GM21360 (cell line): ENCODE measurements at regions not wholly inside any gene's neighbourhood (a gene's known extent, or its start where the extent isn't known, plus 50 kb on each side); places are given as distances from the start of the nearest gene placed in this dataset.
"Not testable (repeated sequence)": the region's sequence is repeated elsewhere in the genome, so short reads cannot be mapped to it uniquely, and the experiment has no call there.

Source experiments
- ATAC-seq: cut with Tn5 transposase; IDR thresholded peaks from one replicate; pipeline ENCODE4 v1.9.1; 2021; ENCODE audit warnings: mild to moderate bottlenecking, moderate library complexity; ENCODE audit not compliant: unreplicated experiment

DNA sequence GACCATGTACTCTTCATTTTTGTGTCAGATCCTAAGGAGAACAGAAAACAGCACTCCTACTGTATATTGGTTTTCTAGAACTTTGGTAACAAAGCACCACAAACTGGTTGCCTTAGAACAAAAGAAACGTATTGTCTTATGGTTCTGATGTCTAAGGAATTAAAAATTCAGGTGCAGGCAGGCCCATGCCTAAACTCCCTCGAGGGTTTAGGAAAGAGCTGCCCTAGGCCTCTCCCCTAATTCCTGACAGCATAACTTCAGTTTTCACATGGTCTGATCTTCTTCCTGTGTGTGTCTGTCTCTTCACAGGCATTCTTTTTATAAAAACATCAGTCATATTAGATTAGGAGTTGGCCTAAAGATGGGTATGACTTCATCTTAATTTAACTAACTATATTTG, 1093.6 kb downstream of the TECRL start:
- no peak for ATAC-seq

DNA sequence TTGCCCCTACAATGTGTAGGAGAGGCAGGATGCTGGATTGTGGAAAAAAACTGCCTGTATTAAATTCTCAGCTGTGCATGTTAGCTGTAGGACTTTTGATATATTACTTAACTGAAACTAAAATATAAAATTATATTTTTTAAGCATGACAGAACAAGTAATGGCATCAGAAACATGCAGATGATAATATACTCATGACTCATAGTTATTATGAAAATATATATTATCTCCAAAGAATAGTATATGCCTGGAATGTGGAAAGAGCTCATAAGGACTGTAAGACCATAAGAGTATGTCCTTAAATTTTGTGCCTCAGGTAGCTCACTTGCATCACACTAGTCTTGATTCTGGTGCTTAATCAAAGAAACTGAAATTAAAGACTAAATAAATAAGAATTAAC, 1100.6 kb downstream of the TECRL start:
- ATAC-seq, result no peak

DNA sequence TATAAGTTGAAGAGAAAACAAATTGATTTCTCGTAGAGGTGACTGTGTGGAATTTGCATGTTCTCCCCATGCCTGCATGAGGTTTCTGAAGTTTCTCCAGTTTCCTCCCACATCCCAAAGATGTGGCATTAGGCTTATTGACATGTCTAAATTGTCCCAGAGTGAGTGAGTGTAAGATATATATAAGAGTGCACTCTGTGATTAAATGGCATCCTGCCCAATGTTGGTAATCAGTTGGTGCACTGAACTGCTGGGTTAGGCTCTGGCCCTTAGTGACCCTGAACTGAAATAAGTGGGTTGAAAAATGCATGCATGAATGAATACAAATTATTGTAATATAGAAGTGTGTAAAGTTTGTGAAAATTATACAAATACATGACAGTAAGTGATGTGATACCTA, 1106.5 kb downstream of the TECRL start:
- ATAC-seq, result no peak

DNA sequence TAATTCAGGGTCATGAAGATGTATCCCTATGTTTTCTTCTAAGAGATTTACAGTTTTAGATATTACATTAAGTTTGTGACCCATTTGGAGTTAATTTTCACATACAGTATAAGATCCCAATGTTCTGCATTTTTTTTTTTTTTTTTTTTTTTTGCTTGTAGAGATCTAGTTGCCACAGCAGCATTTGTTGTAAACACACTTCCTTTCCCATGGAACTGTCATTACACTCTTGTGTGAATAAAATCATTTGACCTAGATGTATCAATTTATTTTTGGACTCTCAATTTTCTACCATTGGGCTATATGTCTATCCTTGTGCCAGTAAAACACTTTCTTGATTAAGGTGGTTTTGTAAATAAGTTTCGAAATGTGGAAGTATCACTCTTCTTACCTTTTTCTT, 1107.2 kb downstream of the TECRL start:
- ATAC-seq, result no peak

DNA sequence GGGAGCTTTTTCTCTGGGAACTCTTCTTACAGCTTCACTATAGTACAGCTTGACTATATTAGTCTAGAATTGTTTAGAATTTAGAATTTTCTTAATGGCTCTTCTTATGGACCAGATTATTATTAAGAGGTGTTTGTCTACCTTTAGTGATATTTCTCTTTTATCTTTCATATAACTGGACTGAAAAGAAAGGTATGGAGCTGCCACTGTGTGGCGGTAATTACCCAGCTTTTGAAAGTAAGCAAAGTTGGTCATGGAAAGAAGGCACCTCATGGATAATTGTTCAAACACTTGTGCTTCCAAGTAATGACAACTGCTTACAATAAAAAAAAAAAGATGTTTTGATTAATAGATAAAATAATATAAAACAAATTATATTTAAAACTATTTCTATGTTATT, 1112.5 kb downstream of the TECRL start:
- no peak for ATAC-seq

DNA sequence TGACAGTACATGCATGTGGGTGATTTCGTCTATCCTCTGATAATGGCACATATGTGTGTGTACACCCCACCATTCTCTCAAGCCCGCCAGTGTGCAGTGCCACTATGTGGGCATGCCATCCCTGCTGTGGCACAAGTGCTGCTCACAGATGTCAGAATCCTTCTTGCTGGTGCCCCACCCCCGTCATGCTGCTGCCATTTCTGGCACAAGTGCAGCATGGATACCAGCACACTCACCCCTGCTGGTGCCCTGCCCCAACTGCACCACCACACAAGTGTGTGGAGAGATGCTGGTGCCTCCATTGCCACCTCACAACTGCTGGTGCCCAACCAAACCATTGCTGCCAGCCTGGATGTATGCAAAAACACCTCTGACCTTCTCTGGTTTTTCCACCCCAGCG, 1133.8 kb downstream of the TECRL start:
- no peak for ATAC-seq

DNA sequence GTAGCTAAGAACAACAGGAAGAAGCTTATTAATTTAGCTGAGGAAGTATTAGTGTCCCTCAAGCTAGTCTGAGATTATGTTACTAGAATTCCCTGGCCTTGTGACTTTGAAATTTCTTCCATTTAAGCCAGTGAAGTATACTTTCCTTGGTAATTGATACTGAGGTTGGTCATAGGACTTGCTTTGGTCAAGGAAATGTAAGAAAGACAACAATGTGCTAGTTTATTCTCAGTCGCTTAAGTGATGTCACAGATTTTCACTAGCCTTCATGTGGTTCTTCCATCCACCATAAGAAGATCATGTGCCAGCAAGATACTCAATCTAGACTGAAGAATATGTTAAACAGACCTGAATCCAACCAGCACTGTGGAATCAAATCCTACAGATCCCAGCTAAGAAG, 1140.1 kb downstream of the TECRL start:
- ATAC-seq, result no peak

DNA sequence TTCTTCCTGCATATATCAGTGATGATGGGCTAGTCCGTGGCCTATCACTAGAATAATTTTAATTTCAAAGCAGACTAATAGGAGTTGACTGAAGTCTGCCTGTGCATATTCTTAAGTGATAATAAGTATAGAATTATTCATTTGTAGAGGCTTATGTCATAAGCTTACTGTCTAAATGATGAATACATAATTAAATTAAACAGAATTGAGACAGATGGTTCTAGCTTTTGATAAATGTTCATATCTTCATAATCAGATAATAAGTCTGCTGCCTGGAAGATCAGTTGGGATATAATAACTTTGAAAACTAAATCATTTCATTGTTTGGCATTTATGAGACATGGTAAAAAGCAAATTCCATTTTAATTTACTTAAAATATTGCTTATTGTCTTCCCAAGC, 1175.6 kb downstream of the TECRL start:
- ATAC-seq, result no peak

DNA sequence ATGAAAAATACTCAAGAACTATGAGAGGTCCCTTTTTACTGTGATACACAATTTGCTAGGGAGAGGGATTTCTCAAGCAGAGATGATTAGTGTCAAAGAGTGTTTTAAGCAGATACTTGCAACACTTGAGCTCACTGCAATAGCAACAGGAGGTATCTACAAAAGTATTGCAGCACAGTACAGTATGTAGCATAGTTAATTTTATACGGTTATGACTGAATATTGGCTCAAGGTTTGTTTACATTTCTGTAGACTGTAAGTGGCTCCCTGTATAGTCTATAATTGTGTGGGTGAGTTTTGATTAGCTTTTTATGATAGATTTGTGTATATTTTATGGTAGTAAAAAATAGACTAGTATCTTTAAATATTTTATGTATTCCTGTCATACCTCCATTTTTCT, 1177.2 kb downstream of the TECRL start:
- no peak for ATAC-seq

DNA sequence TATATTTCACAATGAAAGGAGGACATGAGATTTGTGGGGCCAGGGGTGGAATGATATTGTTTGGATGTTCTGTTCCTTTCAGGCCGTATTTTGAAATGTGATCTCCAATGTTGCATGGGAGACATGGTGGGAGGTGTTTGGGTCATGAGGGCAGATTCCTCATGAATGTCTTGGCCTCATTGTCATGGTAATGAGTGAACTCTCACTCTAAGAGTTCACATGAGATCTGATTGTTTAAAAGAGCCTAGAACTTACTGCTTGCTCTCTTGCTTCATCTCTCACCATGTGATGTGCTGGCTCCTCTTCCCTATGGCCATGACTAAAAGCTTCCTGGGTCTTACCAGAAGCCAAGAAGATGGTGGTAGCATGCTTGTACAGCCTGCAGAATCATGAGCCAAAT, 1183.0 kb downstream of the TECRL start:
- ATAC-seq, result no peak

DNA sequence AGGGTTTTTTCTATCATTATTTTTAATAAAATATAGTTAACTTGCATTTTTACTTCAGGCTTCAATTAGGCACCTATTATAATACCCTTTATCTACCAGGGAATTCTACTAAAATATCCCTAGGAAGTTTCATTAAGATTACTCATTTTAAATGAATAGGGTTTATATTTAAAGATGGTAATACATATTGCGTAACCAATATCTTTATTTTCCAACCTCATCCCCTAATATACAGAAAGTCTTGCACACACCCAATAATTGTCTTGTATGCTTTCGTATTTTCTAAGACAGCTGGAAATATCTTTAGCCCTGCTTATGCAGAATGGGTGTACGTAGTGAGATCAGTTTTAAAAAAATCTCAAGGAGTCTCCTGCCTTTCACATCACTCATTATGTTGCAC, 1186.8 kb downstream of the TECRL start:
- no peak for ATAC-seq

DNA sequence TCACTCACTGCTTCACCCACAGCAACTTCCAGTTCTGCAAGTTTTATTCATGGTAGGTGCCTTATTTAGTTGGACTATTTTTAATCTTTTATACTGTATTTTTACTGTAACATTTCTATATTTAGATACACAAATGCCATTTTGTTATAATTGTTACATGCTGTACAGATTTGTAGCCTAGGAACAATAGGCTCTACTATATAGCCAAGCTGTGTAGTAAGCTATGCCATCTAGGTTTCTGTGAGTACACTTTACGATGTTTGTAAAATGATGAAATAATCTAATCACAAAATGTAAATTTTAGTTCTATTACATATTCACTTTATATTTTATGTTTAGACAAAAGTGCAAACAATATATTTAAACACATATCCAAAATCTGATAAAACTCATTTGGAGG, 1187.8 kb downstream of the TECRL start:
- ATAC-seq, result no peak

DNA sequence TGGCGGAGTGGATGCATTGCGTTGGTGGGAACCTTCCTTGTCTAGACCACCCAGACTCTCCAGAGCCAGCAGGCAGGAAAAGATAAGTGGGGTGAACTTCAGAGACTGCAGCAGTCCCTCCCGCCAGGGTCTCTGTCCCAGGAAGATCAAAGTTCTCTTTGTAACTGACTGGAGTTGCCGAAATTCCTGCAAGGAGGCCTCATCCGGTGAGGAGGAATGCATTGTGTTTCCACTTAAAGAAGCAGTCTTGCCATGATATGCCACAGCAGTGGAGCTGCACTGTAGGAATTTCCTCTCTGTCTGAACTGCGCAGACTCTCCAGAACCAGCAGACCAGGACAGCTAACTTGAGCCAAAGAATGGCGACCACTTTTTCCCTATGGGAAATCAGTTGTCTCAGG, 1190.4 kb downstream of the TECRL start:
- no peak for ATAC-seq

DNA sequence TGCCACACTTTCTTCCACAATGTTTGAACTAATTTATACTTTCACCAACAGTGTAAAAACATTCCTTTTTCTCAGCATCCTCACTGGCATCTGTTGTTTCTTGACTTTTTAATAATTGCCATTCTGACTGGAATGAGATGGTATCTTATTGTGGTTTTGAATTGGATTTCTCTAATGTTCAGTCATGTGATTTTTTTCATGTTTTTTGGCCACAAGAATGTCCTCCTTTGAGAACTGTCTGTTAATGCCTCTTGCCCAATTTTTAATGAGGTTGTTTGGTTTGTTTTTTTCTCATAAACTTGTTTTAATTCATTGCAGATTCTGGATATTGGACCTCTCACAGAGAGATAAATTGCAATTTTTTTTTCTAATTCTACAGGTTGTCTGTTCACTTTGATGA, 1195.2 kb downstream of the TECRL start:
- ATAC-seq, result no peak

DNA sequence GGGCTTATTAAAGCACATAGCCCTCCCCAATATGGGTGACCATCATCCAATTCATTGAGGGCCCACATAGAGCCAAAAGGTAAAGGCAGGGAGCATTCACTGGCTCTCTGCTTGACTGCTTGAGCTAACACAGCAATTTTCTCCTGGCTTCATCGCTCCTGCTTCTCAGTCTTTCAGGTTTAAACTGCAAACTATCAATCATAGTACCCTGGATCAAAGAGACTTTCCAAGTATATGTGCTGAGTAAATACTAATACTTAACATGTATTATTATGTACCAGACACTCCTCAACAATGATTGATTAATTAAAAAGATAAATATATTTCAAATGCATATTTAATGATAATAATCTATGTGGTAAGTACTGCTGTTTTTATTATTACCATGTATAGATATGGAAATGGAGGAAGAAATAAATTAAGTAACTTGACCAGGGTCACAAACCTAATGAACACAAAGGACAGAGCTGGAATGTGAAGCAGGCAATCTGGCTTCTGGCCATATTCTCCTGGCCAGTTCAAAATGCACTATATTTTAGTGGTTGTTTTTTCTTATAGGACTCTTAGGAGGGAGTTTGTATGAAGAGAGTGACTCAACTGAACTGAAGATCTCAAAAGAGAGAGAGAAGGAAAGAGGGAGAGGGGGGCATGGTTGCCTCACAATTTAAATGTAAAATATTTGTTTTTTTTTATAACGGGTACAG, 1197.3 kb downstream of the TECRL start:
- ATAC-seq, result no peak

DNA sequence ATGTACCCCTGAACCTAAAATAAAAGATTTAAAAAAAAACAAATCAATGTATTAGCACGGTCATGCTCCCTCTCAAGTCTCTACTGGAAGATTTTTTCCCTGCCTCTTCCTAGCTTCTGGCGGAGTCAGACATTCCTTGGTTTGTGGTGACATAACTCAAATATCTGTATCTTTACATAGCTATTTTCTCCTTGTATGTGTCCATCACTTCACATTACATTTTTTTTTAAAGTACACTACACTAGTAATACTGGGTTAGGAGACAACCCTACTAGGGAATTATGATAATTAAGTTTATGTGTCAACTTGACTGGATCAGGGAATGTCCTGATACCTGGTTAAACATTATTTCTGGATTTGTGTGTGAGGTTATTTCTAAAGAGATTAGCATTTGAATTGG, 1197.9 kb downstream of the TECRL start:
- no peak for ATAC-seq

DNA sequence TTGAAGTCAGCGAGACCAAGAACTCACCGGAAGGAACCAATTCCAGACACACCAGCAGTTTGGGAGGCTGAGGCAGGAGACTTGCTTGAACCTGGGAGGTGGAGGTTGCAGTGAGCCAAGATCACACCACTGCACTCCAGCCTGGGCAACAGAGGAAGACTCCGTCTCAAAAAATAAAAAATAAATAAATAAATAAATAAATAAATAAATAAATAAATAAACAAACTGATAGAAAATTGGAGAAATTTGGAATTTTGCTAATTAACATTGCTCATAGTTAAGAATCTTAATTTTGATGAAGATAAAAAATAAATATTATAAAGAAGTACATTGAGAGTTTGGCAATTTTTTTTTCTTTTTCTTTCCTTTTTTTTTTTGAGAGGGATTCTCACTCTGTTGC, 1216.2 kb downstream of the TECRL start:
- not testable (repeated sequence) for ATAC-seq

DNA sequence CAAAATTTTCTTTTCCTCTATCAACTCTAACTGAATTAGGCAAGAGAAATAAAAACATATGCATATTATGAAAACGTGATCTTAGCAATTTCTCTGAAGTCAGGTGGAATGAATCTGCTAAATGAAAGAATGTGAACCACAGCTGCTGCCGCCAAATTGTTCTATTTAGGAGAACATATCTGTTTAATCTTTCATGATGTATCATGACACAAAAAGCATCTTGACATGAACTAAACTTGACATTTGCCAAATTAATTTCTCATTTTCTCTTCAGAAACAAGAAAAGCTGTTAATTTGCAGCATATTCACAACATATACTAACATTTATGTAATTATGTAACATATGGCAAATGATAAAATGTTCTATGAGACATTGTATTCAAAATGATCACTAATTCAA, 1237.9 kb downstream of the TECRL start:
- no peak for ATAC-seq

DNA sequence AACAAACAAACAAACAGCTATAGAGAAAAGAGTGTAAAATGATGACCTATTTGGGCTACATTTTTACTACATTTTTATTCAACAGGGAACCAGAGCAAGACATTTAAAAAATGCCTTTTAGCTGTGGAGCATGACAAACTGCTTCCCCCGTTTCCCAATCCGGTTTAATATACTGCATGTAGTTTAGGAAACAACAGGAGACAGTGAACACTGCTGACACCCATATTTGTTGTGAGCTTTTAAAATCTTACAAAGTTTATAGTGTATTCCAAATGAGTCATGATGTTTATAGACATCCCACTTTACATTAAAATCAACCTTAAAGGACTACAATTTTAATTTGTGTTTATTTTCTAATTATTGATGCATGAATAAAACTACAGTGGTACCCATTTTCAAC, 1238.3 kb downstream of the TECRL start:
- no peak for ATAC-seq

DNA sequence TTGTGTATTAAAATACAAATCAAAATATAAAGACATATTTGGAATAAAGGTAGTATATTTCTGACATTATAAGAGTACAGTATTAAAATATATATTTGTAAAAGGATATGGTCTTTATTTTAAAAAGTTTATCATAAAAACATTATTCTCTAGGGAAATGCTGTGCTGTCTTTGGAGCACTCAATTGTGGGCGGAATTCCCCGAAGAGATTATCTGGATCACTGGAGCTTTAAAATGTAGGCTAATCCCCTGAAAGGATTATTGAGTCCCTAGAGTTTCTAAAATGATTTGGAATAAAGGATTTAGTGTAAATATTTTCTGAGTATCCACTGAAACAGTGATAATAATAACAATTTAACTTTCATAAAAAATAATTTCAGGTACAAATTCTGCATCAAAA, 1239.4 kb downstream of the TECRL start:
- no peak for ATAC-seq

DNA sequence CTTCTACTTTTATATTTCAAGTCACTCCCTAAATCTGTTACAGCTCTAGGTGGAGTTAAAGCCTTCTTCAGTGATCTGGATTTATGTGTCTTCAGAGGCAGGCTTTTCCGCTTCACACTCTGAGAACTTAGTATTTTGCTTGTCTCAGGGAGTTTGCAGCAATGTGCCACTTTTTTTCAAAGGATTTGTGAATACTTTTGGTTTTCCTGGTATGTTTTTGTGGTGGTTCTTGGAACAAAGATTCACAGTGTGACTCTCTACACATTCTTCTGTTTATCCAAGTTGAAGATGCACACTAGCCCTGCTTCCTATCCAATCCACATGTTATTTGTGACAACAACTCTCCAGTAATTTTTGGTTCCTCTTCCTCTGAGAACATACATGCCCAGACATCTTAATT, 1253.7 kb downstream of the TECRL start:
- ATAC-seq, result no peak

DNA sequence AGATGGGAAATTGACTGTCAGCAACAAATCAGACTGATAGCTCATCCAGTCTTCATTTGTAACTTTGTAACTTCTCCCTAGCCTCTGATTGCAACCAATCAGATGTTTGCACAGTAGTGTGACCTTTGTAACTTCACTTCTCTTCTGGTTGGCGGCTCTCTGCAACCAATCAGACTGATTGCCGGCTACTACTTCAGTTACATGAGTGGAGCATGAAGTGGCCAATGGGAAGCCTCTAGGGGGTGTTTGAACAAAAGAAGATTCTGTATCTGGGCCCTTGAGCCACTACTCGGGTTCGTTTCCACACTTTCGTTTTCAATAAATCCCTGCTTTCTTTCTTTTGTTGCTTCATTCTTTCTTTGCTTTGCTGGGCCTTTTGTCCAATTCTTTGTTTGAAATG, 1285.8 kb downstream of the TECRL start:
- ATAC-seq, result no peak

DNA sequence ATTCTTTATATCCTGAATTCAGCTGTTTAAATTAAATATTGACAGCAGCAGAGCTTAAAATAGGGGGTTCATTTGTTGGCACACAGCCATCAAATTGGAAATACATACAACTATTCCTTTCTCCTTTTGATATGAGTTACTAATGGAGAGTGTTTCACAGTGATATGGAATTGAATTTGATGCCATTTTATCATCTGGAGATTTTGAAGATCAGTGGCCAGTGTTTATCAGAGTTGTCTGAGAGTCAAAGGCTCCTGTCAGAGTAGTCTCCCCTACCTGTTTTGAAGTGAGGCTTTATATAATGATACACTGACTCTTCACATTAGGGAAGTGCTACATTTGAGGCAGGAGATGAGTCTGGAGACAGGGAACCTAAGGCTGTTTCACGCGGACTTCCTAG, 1286.3 kb downstream of the TECRL start:
- ATAC-seq, result no peak

DNA sequence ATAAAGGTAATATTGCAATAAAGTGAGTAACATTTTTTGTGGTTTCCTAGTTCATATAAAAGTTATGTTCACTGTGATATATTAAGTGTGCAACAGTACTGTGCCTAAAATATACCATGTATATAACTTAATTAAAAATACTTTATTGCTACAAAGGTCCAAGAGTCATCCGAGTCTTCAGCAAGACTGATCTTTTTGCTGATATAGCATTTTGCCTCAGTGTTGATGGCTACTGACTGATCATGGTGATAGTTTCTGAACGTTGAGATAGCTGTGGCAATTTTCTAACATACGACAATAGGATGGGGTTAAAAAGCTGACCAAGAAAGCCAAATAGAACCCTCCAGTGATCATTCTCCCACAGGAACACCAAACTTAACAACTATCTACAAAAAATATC, 1302.7 kb downstream of the TECRL start:
- ATAC-seq, result no peak
